ENCODE measurements at regions not wholly inside any gene's neighbourhood (a gene's known extent, or its start where the extent isn't known, plus 50 kb on each side); places are given as distances from the start of the nearest gene placed in this dataset.
A peak's percentile ranks its signal among the peaks of the same experiment; 100 is the strongest.

- intact Hi-C loops (cut with micrococcal nuclease) = no loop called here
- no peak for ATAC-seq
- CTCF ChIA-PET = no interaction called here
- Histone ChIP-seq H3K9ac (ENCODE audit: low read length) (no peak overlapping the region), H4K20me1 (ENCODE audit: low read length) (no peaks in the 10 kb centered on the region), H2AFZ (ENCODE audit: low read length) (no peak overlapping the region), H3K4me3 (ENCODE audit: low read length) (no peak overlapping the region), H3K27me3 (ENCODE audit: low read length) (no peaks in the 10 kb centered on the region), H3K9me2 (replicated peaks; ENCODE audit: low read length) (no peaks in the 10 kb centered on the region), H3K4me2 (ENCODE audit: low read length) (no peak overlapping the region), H3K4me1 (ENCODE audit: insufficient read depth, low read length) (no peaks in the 10 kb centered on the region), H3K36me3 (ENCODE audit: low read depth, low read length) (no peaks in the 10 kb centered on the region), H3K79me2 (ENCODE audit: low read length) (no peaks in the 10 kb centered on the region), H3K9me3 (ENCODE audit: low read length) (no peaks in the 10 kb centered on the region), H3F3A (ENCODE audit: low read length, unreplicated experiment) (no peaks in the 10 kb centered on the region), H3K27ac (ENCODE audit: low read length) (no peak overlapping the region)
- DNase-seq = peak; percentile 8
- BruUV-seq (replicated peaks) = no TSS peak
- TF ChIP-seq EZH2 (IDR thresholded peaks at IDR 0.05; ENCODE audit: low read length, unreplicated experiment) (no peak), EZH2phosphoT487 (IDR thresholded peaks at IDR 0.05; ENCODE audit: borderline replicate concordance, low read length) (no peak), CTCF (conservative IDR thresholded peaks at IDR 0.05; ENCODE audit: low read depth, low read length) (no peak)
- POLR2A ChIA-PET (ENCODE audit: unreplicated experiment) = no interaction called here
Measured at GRCh38 chr4:185941461-185941860, 127.5 kb upstream of the TLR3 start.

- POLR2A ChIA-PET (ENCODE audit: unreplicated experiment) = no interaction called here
- no peak for DNase-seq
- Histone ChIP-seq H3K9me3 (ENCODE audit: low read length) (no peaks in the 10 kb centered on the region), H3K79me2 (ENCODE audit: low read length) (no peaks in the 10 kb centered on the region), H3K9ac (ENCODE audit: low read length) (no peak overlapping the region), H3K4me2 (ENCODE audit: low read length) (no peak overlapping the region), H2AFZ (ENCODE audit: low read length) (no peak overlapping the region), H3K4me3 (ENCODE audit: low read length) (no peak overlapping the region), H3K9me2 (replicated peaks; ENCODE audit: low read length) (no peaks in the 10 kb centered on the region), H4K20me1 (ENCODE audit: low read length) (no peaks in the 10 kb centered on the region), H3K27me3 (ENCODE audit: low read length) (no peaks in the 10 kb centered on the region), H3K27ac (ENCODE audit: low read length) (no peak overlapping the region), H3K36me3 (ENCODE audit: low read depth, low read length) (no peaks in the 10 kb centered on the region), H3F3A (ENCODE audit: low read length, unreplicated experiment) (no peaks in the 10 kb centered on the region), H3K4me1 (ENCODE audit: insufficient read depth, low read length) (no peaks in the 10 kb centered on the region)
- no peak for ATAC-seq
- CTCF ChIA-PET = no interaction called here
- TF ChIP-seq CTCF (conservative IDR thresholded peaks at IDR 0.05; ENCODE audit: low read depth, low read length) (no peak), EZH2phosphoT487 (IDR thresholded peaks at IDR 0.05; ENCODE audit: borderline replicate concordance, low read length) (no peak), EZH2 (IDR thresholded peaks at IDR 0.05; ENCODE audit: low read length, unreplicated experiment) (no peak)
- intact Hi-C loops (cut with micrococcal nuclease) = no loop called here
- BruUV-seq (replicated peaks) = no TSS peak
Measured at GRCh38 chr4:185945252-185945651, 123.7 kb upstream of the TLR3 start.

- no peak overlapping the region for H3K27ac ChIP-seq (ENCODE audit: low read length)
- DNase-seq (no peak), ATAC-seq (no peak)
- H3K9ac ChIP-seq (ENCODE audit: low read length) = no peak overlapping the region
- POLR2A ChIA-PET (ENCODE audit: unreplicated experiment) = no interaction called here
- no peak overlapping the region for H2AFZ ChIP-seq (ENCODE audit: low read length)
- H4K20me1 ChIP-seq (ENCODE audit: low read length) = no peaks in the 10 kb centered on the region
- H3K79me2 ChIP-seq (ENCODE audit: low read length) = no peaks in the 10 kb centered on the region
- H3K4me1 ChIP-seq (ENCODE audit: insufficient read depth, low read length) = no peaks in the 10 kb centered on the region
- H3K9me3 ChIP-seq (ENCODE audit: low read length) = no peaks in the 10 kb centered on the region
- intact Hi-C loops (cut with micrococcal nuclease) = no loop called here
- BruUV-seq (replicated peaks) = no TSS peak
- no peak overlapping the region for H3K4me2 ChIP-seq (ENCODE audit: low read length)
- no peaks in the 10 kb centered on the region for H3K27me3 ChIP-seq (ENCODE audit: low read length)
- no peak for TF ChIP-seq EZH2phosphoT487 (IDR thresholded peaks at IDR 0.05; ENCODE audit: borderline replicate concordance, low read length)
- no peaks in the 10 kb centered on the region for H3K9me2 ChIP-seq (replicated peaks; ENCODE audit: low read length)
- CTCF ChIA-PET = no interaction called here
- H3F3A ChIP-seq (ENCODE audit: low read length, unreplicated experiment) = no peaks in the 10 kb centered on the region
- no peaks in the 10 kb centered on the region for H3K36me3 ChIP-seq (ENCODE audit: low read depth, low read length)
- no peak overlapping the region for H3K4me3 ChIP-seq (ENCODE audit: low read length)
Measured at GRCh38 chr4:185945906-185946305, 123.0 kb upstream of the TLR3 start.

Data from PC-3 (cell line).